Upper lobe of left lung (tissue), 4 donors: ENCODE measurements at regions not wholly inside any gene's neighbourhood (a gene's known extent, or its start where the extent isn't known, plus 50 kb on each side); places are given as distances from the start of the nearest gene placed in this dataset.

Experiments
- EP300 ChIP-seq, 4 donors: sonication (generic); formaldehyde crosslinking; IDR thresholded peaks; one replicate each; pipeline ENCODE4 v1.5.1; 2017; ENCODE audit warnings: antibody characterized with exemption in 4 of 4, control low read depth in 2 of 4
- POLR2A ChIP-seq, 4 donors: fragments of 450-650 bp; IDR thresholded peaks; one replicate each; pipeline ENCODE4 v1.5.1; 2016 to 2017; ENCODE audit warnings: antibody characterized with exemption in 4 of 4, mild to moderate bottlenecking in 2 of 4
- POLR2AphosphoS5 ChIP-seq, 2 donors: sonication (generic); formaldehyde crosslinking; IDR thresholded peaks; one replicate each; pipeline ENCODE4 v1.5.1; 2017; ENCODE audit warnings: antibody characterized with exemption in 2 of 2
- TF ChIP-seq, protein P1 (sequence below), 6 experiments: fragments of 450-650 bp in 4 of 6; fragments of 200-600 bp in 2 of 6; sonication (generic) in 2 of 6; IDR thresholded peaks; one replicate each; pipeline ENCODE4 v1.5.1; 2016 to 2019; ENCODE audit warnings: antibody characterized with exemption in 6 of 6

DNA sequence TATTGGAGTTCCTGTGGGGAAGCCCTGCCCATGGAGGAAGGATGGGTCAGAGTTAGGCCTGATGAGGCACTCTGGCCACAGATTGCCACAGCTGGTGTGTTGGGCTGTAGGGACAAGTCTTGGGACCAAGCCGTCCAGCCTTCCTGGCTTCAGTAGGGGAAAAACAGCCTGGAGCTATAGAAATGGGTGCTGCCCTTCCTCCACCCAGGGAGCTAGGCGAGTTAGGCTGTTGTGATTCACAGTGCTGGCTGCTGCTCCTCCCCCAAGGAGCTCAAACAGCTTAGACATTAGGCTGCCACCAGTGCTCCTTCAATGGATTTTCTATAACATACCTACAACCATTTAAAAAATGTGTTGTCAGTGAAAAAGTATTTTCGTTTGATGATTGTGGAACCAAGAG, 274.3 kb downstream of the RPL10L start:
- TF ChIP-seq, protein P1, sequence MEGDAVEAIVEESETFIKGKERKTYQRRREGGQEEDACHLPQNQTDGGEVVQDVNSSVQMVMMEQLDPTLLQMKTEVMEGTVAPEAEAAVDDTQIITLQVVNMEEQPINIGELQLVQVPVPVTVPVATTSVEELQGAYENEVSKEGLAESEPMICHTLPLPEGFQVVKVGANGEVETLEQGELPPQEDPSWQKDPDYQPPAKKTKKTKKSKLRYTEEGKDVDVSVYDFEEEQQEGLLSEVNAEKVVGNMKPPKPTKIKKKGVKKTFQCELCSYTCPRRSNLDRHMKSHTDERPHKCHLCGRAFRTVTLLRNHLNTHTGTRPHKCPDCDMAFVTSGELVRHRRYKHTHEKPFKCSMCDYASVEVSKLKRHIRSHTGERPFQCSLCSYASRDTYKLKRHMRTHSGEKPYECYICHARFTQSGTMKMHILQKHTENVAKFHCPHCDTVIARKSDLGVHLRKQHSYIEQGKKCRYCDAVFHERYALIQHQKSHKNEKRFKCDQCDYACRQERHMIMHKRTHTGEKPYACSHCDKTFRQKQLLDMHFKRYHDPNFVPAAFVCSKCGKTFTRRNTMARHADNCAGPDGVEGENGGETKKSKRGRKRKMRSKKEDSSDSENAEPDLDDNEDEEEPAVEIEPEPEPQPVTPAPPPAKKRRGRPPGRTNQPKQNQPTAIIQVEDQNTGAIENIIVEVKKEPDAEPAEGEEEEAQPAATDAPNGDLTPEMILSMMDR (IDR thresholded peaks at IDR 0.05), result no peak
- TF ChIP-seq POLR2A (IDR thresholded peaks at IDR 0.05), result no peak
- TF ChIP-seq POLR2AphosphoS5 (IDR thresholded peaks at IDR 0.05), result no peak
- TF ChIP-seq EP300 (IDR thresholded peaks at IDR 0.05), result no peak
